GM12892 (cell line): ENCODE measurements at regions not wholly inside any gene's neighbourhood (a gene's known extent, or its start where the extent isn't known, plus 50 kb on each side); places are given as distances from the start of the nearest gene placed in this dataset.

ENCODE experiments used
- POLR2A ChIP-seq: IDR thresholded peaks from 2 replicates; pipeline ENCODE4 v1.6.1; 2011; ENCODE audit warnings: low read depth, low read length, control low read depth
- POLR2AphosphoS5 ChIP-seq: IDR thresholded peaks from 2 replicates; pipeline ENCODE4 v1.6.1; 2011; ENCODE audit warnings: low read depth, low read length, control low read depth
- TAF1 ChIP-seq: IDR thresholded peaks from 2 replicates; pipeline ENCODE4 v1.6.1; 2011; ENCODE audit warnings: low read depth, mild to moderate bottlenecking, control low read depth, low read length, borderline replicate concordance

DNA sequence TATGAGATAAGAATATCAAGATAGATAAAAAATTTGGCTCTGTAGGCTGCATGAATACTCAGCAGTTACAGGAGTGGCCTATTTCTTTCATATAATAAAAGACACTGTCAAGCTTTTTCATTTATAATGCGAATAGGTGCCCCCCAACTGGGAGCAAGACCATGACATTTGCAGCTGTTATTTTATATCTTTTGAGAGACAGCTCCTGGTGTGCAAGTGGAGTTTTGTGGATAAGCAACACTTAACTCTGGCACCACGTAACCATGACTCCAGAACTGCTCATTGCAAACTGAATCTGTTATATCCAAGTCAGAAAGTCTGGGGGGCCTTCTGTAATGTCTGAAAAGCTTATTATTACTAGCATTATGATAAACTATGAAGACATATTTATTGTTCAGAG is 1372.4 kb downstream of the C4orf33 start:
- no peak for TF ChIP-seq POLR2A
- TF ChIP-seq POLR2AphosphoS5: no peak
- TF ChIP-seq TAF1: no peak
